WTC11 (cell line): ENCODE measurements at regions not wholly inside any gene's neighbourhood (a gene's known extent, or its start where the extent isn't known, plus 50 kb on each side); places are given as distances from the start of the nearest gene placed in this dataset.

Experiments used
- ATAC-seq: fragments of 200-7000 bp; cut with Tn5 transposase; 2 replicates; pipeline ENCODE4 v1.10.0; 2021; ENCODE audit warnings: mild to moderate bottlenecking, moderate library complexity
- CTCF ChIA-PET: fragments of 300-600 bp; sonication (Branson Sonifier 250); formaldehyde crosslinking; loops from one replicate; lab custom pipeline; 2021; ENCODE audit warnings: antibody characterized with exemption; lab: Charles Lee
- POLR2A ChIA-PET: fragments of 350-600 bp; sonication (Branson Sonifier 250); formaldehyde crosslinking; loops from one replicate; lab custom pipeline; 2021; ENCODE audit warnings: antibody characterized with exemption; lab: Charles Lee
- DNase-seq: peaks from one replicate; pipeline ENCODE4 v3.0.0; 2021; ENCODE audit warnings: low spot score
- H3K27ac Mint-ChIP-seq: 2 replicates; pipeline ENCODE4 v1.8.0; 2021; ENCODE audit warnings: mixed read lengths
- H3K27me3 Mint-ChIP-seq: 2 replicates; pipeline ENCODE4 v1.8.0; 2021; ENCODE audit warnings: low read depth, mild to moderate bottlenecking, moderate library complexity, mixed read lengths
- H3K36me3 Mint-ChIP-seq: 2 replicates; pipeline ENCODE4 v1.8.0; 2021; ENCODE audit warnings: mixed read lengths
- H3K4me1 Mint-ChIP-seq: 2 replicates; pipeline ENCODE4 v1.8.0; 2022; ENCODE audit warnings: mixed read lengths
- H3K4me3 Mint-ChIP-seq: 2 replicates; pipeline ENCODE4 v1.8.0; 2021; ENCODE audit warnings: mild to moderate bottlenecking, moderate library complexity, mixed read lengths
- H3K9me3 Mint-ChIP-seq: 2 replicates; pipeline ENCODE4 v1.8.0; 2021; ENCODE audit warnings: mixed read lengths
- ATF3 ChIP-seq: sonication (generic); formaldehyde crosslinking; conservative IDR thresholded peaks from 2 replicates; pipeline ENCODE4 v1.8.1; 2022; ENCODE audit warnings: mild to moderate bottlenecking, missing genetic modification reagents
- CBFB ChIP-seq: sonication (generic); formaldehyde crosslinking; IDR thresholded peaks from 2 replicates; pipeline ENCODE4 v1.8.1; 2022; ENCODE audit warnings: mild to moderate bottlenecking, low read depth, missing genetic modification reagents
- CREB1 ChIP-seq: sonication (generic); formaldehyde crosslinking; IDR thresholded peaks from 2 replicates; pipeline ENCODE4 v1.8.0; 2023; ENCODE audit warnings: mild to moderate bottlenecking, missing genetic modification reagents
- CREM ChIP-seq: sonication (generic); formaldehyde crosslinking; IDR thresholded peaks from 2 replicates; pipeline ENCODE4 v1.8.1; 2022; ENCODE audit warnings: mild to moderate bottlenecking, missing genetic modification reagents, moderate library complexity
- E2F4 ChIP-seq: sonication (generic); formaldehyde crosslinking; IDR thresholded peaks from 2 replicates; pipeline ENCODE4 v1.8.1; 2022; ENCODE audit warnings: low read depth, mild to moderate bottlenecking, moderate library complexity, missing genetic modification reagents, borderline replicate concordance
- ELF4 ChIP-seq: sonication (generic); formaldehyde crosslinking; IDR thresholded peaks from 2 replicates; pipeline ENCODE4 v1.8.1; 2022; ENCODE audit warnings: low read depth, mild to moderate bottlenecking, moderate library complexity, missing genetic modification reagents
- FOXK1 ChIP-seq: sonication (generic); formaldehyde crosslinking; IDR thresholded peaks from 2 replicates; pipeline ENCODE4 v1.8.0; 2022; ENCODE audit warnings: mild to moderate bottlenecking, moderate library complexity, missing genetic modification reagents
- GABPB1 ChIP-seq: sonication (generic); formaldehyde crosslinking; IDR thresholded peaks from 2 replicates; pipeline ENCODE4 v1.8.1; 2023; ENCODE audit warnings: mild to moderate bottlenecking, missing genetic modification reagents
- KAT7 ChIP-seq: sonication (generic); formaldehyde crosslinking; IDR thresholded peaks from 2 replicates; pipeline ENCODE4 v1.8.1; 2023; ENCODE audit warnings: missing genetic modification reagents, mild to moderate bottlenecking, borderline replicate concordance
- NFYB ChIP-seq: sonication (generic); formaldehyde crosslinking; conservative IDR thresholded peaks from 2 replicates; pipeline ENCODE4 v1.8.0; 2022; ENCODE audit warnings: low read depth, missing genetic modification reagents
- NR1H2 ChIP-seq: sonication (generic); formaldehyde crosslinking; IDR thresholded peaks from 2 replicates; pipeline ENCODE4 v1.9.0; 2021; ENCODE audit warnings: mild to moderate bottlenecking, moderate library complexity, missing genetic modification reagents
- OVOL2 ChIP-seq: fragments of 250-450 bp; sonication (Bioruptor Pico); IDR thresholded peaks from 2 replicates; pipeline ENCODE4 v1.9.0; 2021; ENCODE audit warnings: mild to moderate bottlenecking, borderline replicate concordance
- SMAD3 ChIP-seq: sonication (generic); formaldehyde crosslinking; IDR thresholded peaks from 2 replicates; pipeline ENCODE4 v1.8.0; 2022; ENCODE audit warnings: missing genetic modification reagents, mild to moderate bottlenecking, borderline replicate concordance
- SMAD4 ChIP-seq: sonication (generic); formaldehyde crosslinking; IDR thresholded peaks from 2 replicates; pipeline ENCODE4 v1.8.0; 2022; ENCODE audit warnings: mild to moderate bottlenecking, missing genetic modification reagents
- ZBTB21 ChIP-seq: sonication (generic); formaldehyde crosslinking; IDR thresholded peaks from 2 replicates; pipeline ENCODE4 v1.8.1; 2023; ENCODE audit warnings: mild to moderate bottlenecking, missing genetic modification reagents, borderline replicate concordance
- ZNF317 ChIP-seq: sonication (generic); formaldehyde crosslinking; IDR thresholded peaks from 2 replicates; pipeline ENCODE4 v1.8.1; 2023; ENCODE audit warnings: low read depth, mild to moderate bottlenecking, moderate library complexity, missing genetic modification reagents, borderline replicate concordance
- ZNF671 ChIP-seq: fragments of 250-450 bp; sonication (Bioruptor Pico); IDR thresholded peaks from 2 replicates; pipeline ENCODE4 v1.8.0; 2021; ENCODE audit warnings: mild to moderate bottlenecking
- TF ChIP-seq, protein P1 (sequence below): sonication (generic); formaldehyde crosslinking; IDR thresholded peaks from 2 replicates; pipeline ENCODE4 v1.8.0; 2023; ENCODE audit warnings: missing genetic modification reagents, mild to moderate bottlenecking, borderline replicate concordance
- TF ChIP-seq, protein P2 (sequence below): sonication (generic); formaldehyde crosslinking; IDR thresholded peaks from 2 replicates; pipeline ENCODE4 v1.8.0; 2022; ENCODE audit warnings: missing genetic modification reagents
- TF ChIP-seq, protein P3 (sequence below): sonication (generic); formaldehyde crosslinking; IDR thresholded peaks from 2 replicates; pipeline ENCODE4 v1.8.1; 2023; ENCODE audit warnings: mild to moderate bottlenecking, missing genetic modification reagents, moderate library complexity

- ATAC-seq (no peak), DNase-seq (no peak)
- Mint-ChIP-seq H3K27ac (no peak overlapping the region), H3K36me3 (peaks cover 14% of the 10 kb centered on the region), H3K4me1 (no peaks in the 10 kb centered on the region), H3K4me3 (no peak overlapping the region), H3K27me3 (no peaks in the 10 kb centered on the region; the same call in 1 of the 2 replicates), H3K9me3 (peaks cover 32% of the 10 kb centered on the region)
- no peak for TF ChIP-seq ZBTB21
- no peak for TF ChIP-seq E2F4
- TF ChIP-seq ELF4 (CRISPR knock-in tag): no peak
- no peak for TF ChIP-seq OVOL2 (CRISPR knock-in tag)
- TF ChIP-seq, protein P1, sequence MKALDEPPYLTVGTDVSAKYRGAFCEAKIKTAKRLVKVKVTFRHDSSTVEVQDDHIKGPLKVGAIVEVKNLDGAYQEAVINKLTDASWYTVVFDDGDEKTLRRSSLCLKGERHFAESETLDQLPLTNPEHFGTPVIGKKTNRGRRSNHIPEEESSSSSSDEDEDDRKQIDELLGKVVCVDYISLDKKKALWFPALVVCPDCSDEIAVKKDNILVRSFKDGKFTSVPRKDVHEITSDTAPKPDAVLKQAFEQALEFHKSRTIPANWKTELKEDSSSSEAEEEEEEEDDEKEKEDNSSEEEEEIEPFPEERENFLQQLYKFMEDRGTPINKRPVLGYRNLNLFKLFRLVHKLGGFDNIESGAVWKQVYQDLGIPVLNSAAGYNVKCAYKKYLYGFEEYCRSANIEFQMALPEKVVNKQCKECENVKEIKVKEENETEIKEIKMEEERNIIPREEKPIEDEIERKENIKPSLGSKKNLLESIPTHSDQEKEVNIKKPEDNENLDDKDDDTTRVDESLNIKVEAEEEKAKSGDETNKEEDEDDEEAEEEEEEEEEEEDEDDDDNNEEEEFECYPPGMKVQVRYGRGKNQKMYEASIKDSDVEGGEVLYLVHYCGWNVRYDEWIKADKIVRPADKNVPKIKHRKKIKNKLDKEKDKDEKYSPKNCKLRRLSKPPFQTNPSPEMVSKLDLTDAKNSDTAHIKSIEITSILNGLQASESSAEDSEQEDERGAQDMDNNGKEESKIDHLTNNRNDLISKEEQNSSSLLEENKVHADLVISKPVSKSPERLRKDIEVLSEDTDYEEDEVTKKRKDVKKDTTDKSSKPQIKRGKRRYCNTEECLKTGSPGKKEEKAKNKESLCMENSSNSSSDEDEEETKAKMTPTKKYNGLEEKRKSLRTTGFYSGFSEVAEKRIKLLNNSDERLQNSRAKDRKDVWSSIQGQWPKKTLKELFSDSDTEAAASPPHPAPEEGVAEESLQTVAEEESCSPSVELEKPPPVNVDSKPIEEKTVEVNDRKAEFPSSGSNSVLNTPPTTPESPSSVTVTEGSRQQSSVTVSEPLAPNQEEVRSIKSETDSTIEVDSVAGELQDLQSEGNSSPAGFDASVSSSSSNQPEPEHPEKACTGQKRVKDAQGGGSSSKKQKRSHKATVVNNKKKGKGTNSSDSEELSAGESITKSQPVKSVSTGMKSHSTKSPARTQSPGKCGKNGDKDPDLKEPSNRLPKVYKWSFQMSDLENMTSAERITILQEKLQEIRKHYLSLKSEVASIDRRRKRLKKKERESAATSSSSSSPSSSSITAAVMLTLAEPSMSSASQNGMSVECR (CRISPR knock-in tag): no peak
- no peak for TF ChIP-seq SMAD4 (CRISPR knock-in tag)
- TF ChIP-seq, protein P2, sequence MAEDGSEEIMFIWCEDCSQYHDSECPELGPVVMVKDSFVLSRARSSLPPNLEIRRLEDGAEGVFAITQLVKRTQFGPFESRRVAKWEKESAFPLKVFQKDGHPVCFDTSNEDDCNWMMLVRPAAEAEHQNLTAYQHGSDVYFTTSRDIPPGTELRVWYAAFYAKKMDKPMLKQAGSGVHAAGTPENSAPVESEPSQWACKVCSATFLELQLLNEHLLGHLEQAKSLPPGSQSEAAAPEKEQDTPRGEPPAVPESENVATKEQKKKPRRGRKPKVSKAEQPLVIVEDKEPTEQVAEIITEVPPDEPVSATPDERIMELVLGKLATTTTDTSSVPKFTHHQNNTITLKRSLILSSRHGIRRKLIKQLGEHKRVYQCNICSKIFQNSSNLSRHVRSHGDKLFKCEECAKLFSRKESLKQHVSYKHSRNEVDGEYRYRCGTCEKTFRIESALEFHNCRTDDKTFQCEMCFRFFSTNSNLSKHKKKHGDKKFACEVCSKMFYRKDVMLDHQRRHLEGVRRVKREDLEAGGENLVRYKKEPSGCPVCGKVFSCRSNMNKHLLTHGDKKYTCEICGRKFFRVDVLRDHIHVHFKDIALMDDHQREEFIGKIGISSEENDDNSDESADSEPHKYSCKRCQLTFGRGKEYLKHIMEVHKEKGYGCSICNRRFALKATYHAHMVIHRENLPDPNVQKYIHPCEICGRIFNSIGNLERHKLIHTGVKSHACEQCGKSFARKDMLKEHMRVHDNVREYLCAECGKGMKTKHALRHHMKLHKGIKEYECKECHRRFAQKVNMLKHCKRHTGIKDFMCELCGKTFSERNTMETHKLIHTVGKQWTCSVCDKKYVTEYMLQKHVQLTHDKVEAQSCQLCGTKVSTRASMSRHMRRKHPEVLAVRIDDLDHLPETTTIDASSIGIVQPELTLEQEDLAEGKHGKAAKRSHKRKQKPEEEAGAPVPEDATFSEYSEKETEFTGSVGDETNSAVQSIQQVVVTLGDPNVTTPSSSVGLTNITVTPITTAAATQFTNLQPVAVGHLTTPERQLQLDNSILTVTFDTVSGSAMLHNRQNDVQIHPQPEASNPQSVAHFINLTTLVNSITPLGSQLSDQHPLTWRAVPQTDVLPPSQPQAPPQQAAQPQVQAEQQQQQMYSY: no peak
- no peak for TF ChIP-seq GABPB1 (CRISPR knock-in tag)
- no peak for TF ChIP-seq NR1H2 (CRISPR knock-in tag)
- no peak for TF ChIP-seq CREM (CRISPR knock-in tag)
- no peak for TF ChIP-seq FOXK1 (CRISPR knock-in tag)
- TF ChIP-seq NFYB (CRISPR knock-in tag): no peak
- TF ChIP-seq SMAD3 (CRISPR knock-in tag): no peak
- no peak for TF ChIP-seq KAT7
- TF ChIP-seq, protein P3, sequence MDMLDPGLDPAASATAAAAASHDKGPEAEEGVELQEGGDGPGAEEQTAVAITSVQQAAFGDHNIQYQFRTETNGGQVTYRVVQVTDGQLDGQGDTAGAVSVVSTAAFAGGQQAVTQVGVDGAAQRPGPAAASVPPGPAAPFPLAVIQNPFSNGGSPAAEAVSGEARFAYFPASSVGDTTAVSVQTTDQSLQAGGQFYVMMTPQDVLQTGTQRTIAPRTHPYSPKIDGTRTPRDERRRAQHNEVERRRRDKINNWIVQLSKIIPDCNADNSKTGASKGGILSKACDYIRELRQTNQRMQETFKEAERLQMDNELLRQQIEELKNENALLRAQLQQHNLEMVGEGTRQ (CRISPR knock-in tag): no peak
- no peak for TF ChIP-seq CBFB (CRISPR knock-in tag)
- TF ChIP-seq ATF3 (CRISPR knock-in tag): no peak
- TF ChIP-seq ZNF317: no peak
- TF ChIP-seq ZNF671: no peak
- TF ChIP-seq CREB1 (CRISPR knock-in tag): no peak
- ChIA-PET POLR2A (no interaction called here), CTCF (interaction anchor here (1.2 kb wide), 1 partner anchor 13 kb away, joined by 3 read pairs; no protein-coding TSS in a partner anchor)
These were observed 191.4 kb downstream of the OLFM4 start for GRCh38 chr13:53220038-53220437.
